IMR-90 (cell line): ENCODE measurements at regions not wholly inside any gene's neighbourhood (a gene's known extent, or its start where the extent isn't known, plus 50 kb on each side); places are given as distances from the start of the nearest gene placed in this dataset.

Experiments
- ATAC-seq: fragments of 200-7000 bp; cut with Tn5 transposase; 2 replicates; pipeline ENCODE4 v1.9.1; 2020; ENCODE audit warnings: low read depth, mild to moderate bottlenecking, moderate library complexity
- BruUV-seq: library from RNA; stranded (reverse); fragments of 400-500 nt; replicated peaks from 2 replicates; lab custom pipeline; 2021; lab: Mats Ljungman, UMichigan
- CTCF ChIA-PET: fragments of 300-600 bp; formaldehyde crosslinking; extraction: SDS; loops from one replicate; lab custom pipeline; 2021; ENCODE audit warnings: antibody characterized with exemption; lab: Yijun Ruan, JAX
- POLR2A ChIA-PET: fragments of 300-600 bp; sonication (Branson Sonifier 250); formaldehyde crosslinking; loops from one replicate; lab custom pipeline; 2022; ENCODE audit warnings: antibody characterized with exemption; ENCODE audit not compliant: unreplicated experiment; lab: Charles Lee
- DNase-seq: peaks from one replicate; pipeline ENCODE4 v3.0.0; 2013
- H2AFZ ChIP-seq: replicated peaks from 2 replicates; pipeline ENCODE3; 2013; ENCODE audit warnings: low read length, mild to moderate bottlenecking; ENCODE audit not compliant: poor library complexity
- H2AK5ac ChIP-seq: 2 replicates; pipeline ENCODE4 v1.6.1; 2013; ENCODE audit warnings: low read depth, low read length, inconsistent platforms
- H2AK9ac ChIP-seq: replicated peaks from 2 replicates; pipeline ENCODE3; 2013; ENCODE audit warnings: mild to moderate bottlenecking, low read depth, low read length, moderate library complexity; ENCODE audit not compliant: poor library complexity
- H2BK120ac ChIP-seq: 2 replicates; pipeline ENCODE4 v1.6.1; 2013; ENCODE audit warnings: low read depth, low read length, inconsistent platforms
- H2BK15ac ChIP-seq: 3 replicates; pipeline ENCODE4 v1.6.1; 2013; ENCODE audit warnings: low read depth, low read length, inconsistent platforms
- H2BK20ac ChIP-seq: 2 replicates; pipeline ENCODE4 v1.6.1; 2013; ENCODE audit warnings: low read depth, mild to moderate bottlenecking, inconsistent platforms, low read length, moderate library complexity
- H2BK5ac ChIP-seq: 2 replicates; pipeline ENCODE4 v1.6.1; 2013; ENCODE audit warnings: mild to moderate bottlenecking, low read depth, low read length, inconsistent platforms; ENCODE audit not compliant: poor library complexity, severe bottlenecking
- H3K14ac ChIP-seq: replicated peaks from 2 replicates; pipeline ENCODE4 v1.6.1; 2013; ENCODE audit warnings: low read depth, low read length, inconsistent platforms
- H3K18ac ChIP-seq: 2 replicates; pipeline ENCODE4 v1.6.1; 2013; ENCODE audit warnings: low read depth, low read length, control low read depth
- H3K23ac ChIP-seq: 2 replicates; pipeline ENCODE4 v1.6.1; 2013; ENCODE audit warnings: low read depth, low read length, inconsistent platforms
- H3K27ac ChIP-seq: 2 replicates; pipeline ENCODE4 v1.5.1; 2013; ENCODE audit warnings: mild to moderate bottlenecking, control low read depth, low read length; ENCODE audit not compliant: insufficient read depth
- H3K27me3 ChIP-seq: 2 replicates; pipeline ENCODE4 v1.6.1; 2013; ENCODE audit warnings: low read length; ENCODE audit not compliant: control insufficient read depth, insufficient read depth
- H3K36me3 ChIP-seq: 2 replicates; pipeline ENCODE4 v1.6.1; 2013; ENCODE audit warnings: low read length, mixed read lengths; ENCODE audit not compliant: control insufficient read depth, insufficient read depth
- H3K4ac ChIP-seq: 2 replicates; pipeline ENCODE4 v1.6.1; 2013; ENCODE audit warnings: low read depth, low read length, inconsistent platforms
- H3K4me1 ChIP-seq: 2 replicates; pipeline ENCODE4 v1.6.1; 2013; ENCODE audit warnings: low read length, mixed read lengths; ENCODE audit not compliant: control insufficient read depth, insufficient read depth
- H3K4me2 ChIP-seq: 2 replicates; pipeline ENCODE4 v1.6.1; 2013; ENCODE audit warnings: low read depth, mild to moderate bottlenecking, control low read depth, low read length, moderate library complexity
- H3K4me3 ChIP-seq: 2 replicates; pipeline ENCODE4 v1.5.1; 2013; ENCODE audit warnings: low read depth, mild to moderate bottlenecking, control low read depth, low read length, moderate library complexity; ENCODE audit not compliant: insufficient read depth
- H3K56ac ChIP-seq: 2 replicates; pipeline ENCODE4 v1.6.1; 2013; ENCODE audit warnings: low read length, inconsistent platforms; ENCODE audit not compliant: insufficient read depth; ENCODE audit errors: extremely low read depth
- H3K79me1 ChIP-seq, 2 experiments: 2 replicates each; pipeline ENCODE4 v1.6.1; 2013; ENCODE audit warnings: low read length in 2 of 2, inconsistent platforms in 1 of 2, low read depth in 1 of 2
- H3K9ac ChIP-seq: 2 replicates; pipeline ENCODE4 v1.6.1; 2013; ENCODE audit warnings: low read depth, low read length, control low read depth
- H3K9me1 ChIP-seq: 2 replicates; pipeline ENCODE4 v1.6.1; 2013; ENCODE audit warnings: low read length, inconsistent platforms; ENCODE audit not compliant: insufficient read depth
- H3K9me3 ChIP-seq: 2 replicates; pipeline ENCODE4 v1.6.1; 2013; ENCODE audit warnings: low read length; ENCODE audit not compliant: control insufficient read depth, insufficient read depth
- H4K20me1 ChIP-seq: 2 replicates; pipeline ENCODE4 v1.6.1; 2013; ENCODE audit warnings: low read length, inconsistent platforms; ENCODE audit not compliant: insufficient read depth
- H4K5ac ChIP-seq: 2 replicates; pipeline ENCODE4 v1.6.1; 2013; ENCODE audit warnings: mild to moderate bottlenecking, low read depth, low read length, control low read depth
- H4K8ac ChIP-seq, 2 experiments: 2 replicates each; pipeline ENCODE4 v1.6.1; 2013; ENCODE audit warnings: low read depth in 2 of 2, low read length in 2 of 2, control low read depth in 1 of 2, inconsistent platforms in 1 of 2
- H4K91ac ChIP-seq: 2 replicates; pipeline ENCODE4 v1.6.1; 2013; ENCODE audit warnings: low read depth, low read length, inconsistent platforms; ENCODE audit not compliant: insufficient read depth
- BHLHE40 ChIP-seq: fragments of 150-350 bp; IDR thresholded peaks from 2 replicates; pipeline ENCODE4 v1.6.1; 2016; ENCODE audit warnings: mild to moderate bottlenecking, low read depth, low read length
- CHD1 ChIP-seq: IDR thresholded peaks from 2 replicates; pipeline ENCODE4 v1.6.1; 2012; ENCODE audit warnings: low read depth, low read length, improper control_type of control experiment
- FOS ChIP-seq: fragments of 150-350 bp; IDR thresholded peaks from 2 replicates; pipeline ENCODE4 v1.6.1; 2016; ENCODE audit warnings: low read depth, low read length
- MAFK ChIP-seq: IDR thresholded peaks from 2 replicates; pipeline ENCODE4 v1.6.1; 2012; ENCODE audit warnings: low read depth, low read length, improper control_type of control experiment
- MAZ ChIP-seq: IDR thresholded peaks from 2 replicates; pipeline ENCODE4 v1.6.1; 2012; ENCODE audit warnings: low read depth, mild to moderate bottlenecking, low read length, improper control_type of control experiment, moderate library complexity, borderline replicate concordance
- MXI1 ChIP-seq: IDR thresholded peaks from 2 replicates; pipeline ENCODE4 v1.6.1; 2012; ENCODE audit warnings: low read depth, mild to moderate bottlenecking, low read length, moderate library complexity, borderline replicate concordance
- NFE2L2 ChIP-seq: fragments of 150-350 bp; IDR thresholded peaks from 2 replicates; pipeline ENCODE4 v1.6.1; 2016; ENCODE audit warnings: low read depth, mild to moderate bottlenecking, low read length
- RAD21 ChIP-seq: IDR thresholded peaks from 2 replicates; pipeline ENCODE4 v1.6.1; 2012; ENCODE audit warnings: low read length, improper control_type of control experiment
- RCOR1 ChIP-seq: IDR thresholded peaks from 2 replicates; pipeline ENCODE4 v1.6.1; 2012; ENCODE audit warnings: mild to moderate bottlenecking, low read length, improper control_type of control experiment; ENCODE audit not compliant: insufficient replicate concordance
- USF2 ChIP-seq: fragments of 150-350 bp; IDR thresholded peaks from 2 replicates; pipeline ENCODE4 v1.6.1; 2017; ENCODE audit warnings: mild to moderate bottlenecking, antibody characterized with exemption, low read length, low read depth
- WGBS, 2 experiments: methylation state at CpG; one replicate each; pipeline versions ENCODE4 v1.1.5 to v1.1.7; 2013; ENCODE audit warnings: missing lambda C conversion rate in 2 of 2; ENCODE audit not compliant: insufficient read length in 1 of 2; ENCODE audit errors: extremely low coverage in 2 of 2; 5-methylcytosine and 5-hydroxymethylcytosine counted together
- dilution Hi-C: fragments of 300-500 bp; cut with HindIII; formaldehyde crosslinking; loops from one replicate; pipeline ENCODE4 v1.14.3; 2018; ENCODE audit warnings: low sequenced_read_pairs; ENCODE audit not compliant: unreplicated experiment
- in situ Hi-C: fragments of 300-500 bp; cut with MboI; formaldehyde crosslinking; loops from 3 replicates; pipeline ENCODE4 v1.14.3; 2019; ENCODE audit warnings: low sequenced_read_pairs, inconsistent platforms, mixed read lengths
- intact Hi-C: fragments of 100-400 bp; cut with micrococcal nuclease; formaldehyde crosslinking; loops from 2 replicates; pipeline ENCODE4 v1.10.0; 2022

- POLR2A ChIA-PET = no interaction called here
- Histone ChIP-seq H2AK5ac (no peak overlapping the region), H3K56ac (no peak overlapping the region), H4K8ac (no peak overlapping the region), H4K91ac (no peak overlapping the region), H3K9me1 (no peaks in the 10 kb centered on the region; the same call in 1 of the 2 replicates), H3K9ac (no peak overlapping the region), H3K27ac (no peak overlapping the region), H2AK9ac (no peak overlapping the region), H3K4me1 (no peaks in the 10 kb centered on the region), H3K4ac (no peak overlapping the region), H3K18ac (no peak overlapping the region), H2BK120ac (no peak overlapping the region), H3K27me3 (peaks cover 43% of the 10 kb centered on the region), H3K36me3 (no peaks in the 10 kb centered on the region), H3K9me3 (no peaks in the 10 kb centered on the region), H3K4me2 (no peak overlapping the region), H3K14ac (no peak overlapping the region), H2BK20ac (no peak overlapping the region), H3K4me3 (no peak overlapping the region), H4K5ac (no peak overlapping the region), H4K20me1 (no peaks in the 10 kb centered on the region), H3K23ac (no peak overlapping the region), H2AFZ (no peak overlapping the region), H3K79me1 (no peaks in the 10 kb centered on the region), H2BK15ac (no peak overlapping the region), H2BK5ac (no peak overlapping the region)
- no peak for ATAC-seq
- intact Hi-C loops (no loop called here), dilution Hi-C loops (no loop called here), in situ Hi-C loops (no loop called here)
- no peak for DNase-seq
- CTCF ChIA-PET = interaction anchor here (1.1 kb wide), 2 partner anchors 10 to 161 kb away, joined by 4 to 6 read pairs; no protein-coding TSS in a partner anchor
- BruUV-seq = no TSS peak
- WGBS, 2 experiments = no CpG with 5 or more reads among the region's 2 CpGs
- no peak for TF ChIP-seq MXI1
- TF ChIP-seq NFE2L2 = no peak
- no peak for TF ChIP-seq BHLHE40
- TF ChIP-seq FOS = no peak
- no peak for TF ChIP-seq RCOR1
- TF ChIP-seq MAFK = no peak
- no peak for TF ChIP-seq RAD21
- TF ChIP-seq USF2 = no peak
- TF ChIP-seq MAZ = no peak
- TF ChIP-seq CHD1 = no peak
These were observed 74.8 kb upstream of the RCN1 start for GRCh38 chr11:32016111-32016510.
